COR-L47 (cell line): ENCODE measurements at regions not wholly inside any gene's neighbourhood (a gene's known extent, or its start where the extent isn't known, plus 50 kb on each side); places are given as distances from the start of the nearest gene placed in this dataset.
"Not testable (repeated sequence)": the region's sequence is repeated elsewhere in the genome, so short reads cannot be mapped to it uniquely, and the experiment has no call there.

Experiments
- DNase-seq: peaks from one replicate; lab custom pipeline; 2025; lab: John Stamatoyannopoulos, UW

DNA sequence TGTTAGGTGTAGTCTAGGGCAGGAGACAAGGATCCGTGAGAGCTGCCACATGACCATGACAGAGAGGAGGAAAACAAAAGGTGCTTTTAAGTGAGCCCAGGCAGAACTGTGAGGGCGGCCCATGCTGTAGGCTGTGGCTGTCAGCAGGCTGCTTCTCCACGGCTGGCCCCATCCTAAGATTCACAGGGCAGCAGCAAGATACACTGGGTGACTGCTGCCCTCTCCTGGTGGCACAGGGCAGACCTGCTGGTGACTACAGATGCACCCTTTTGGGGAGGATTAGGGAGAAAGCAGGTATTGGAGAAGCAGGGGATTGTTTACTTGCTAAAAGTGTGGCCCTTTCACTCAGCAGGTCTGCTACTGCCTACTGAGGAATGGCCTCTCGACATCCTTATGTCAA lies 112.2 kb upstream of the CCZ1B start:
- not testable (repeated sequence) for DNase-seq

GRCh38 chr7:6939126-6939525 lies 113.1 kb upstream of the CCZ1B start:
- DNase-seq: not testable (repeated sequence)

DNA sequence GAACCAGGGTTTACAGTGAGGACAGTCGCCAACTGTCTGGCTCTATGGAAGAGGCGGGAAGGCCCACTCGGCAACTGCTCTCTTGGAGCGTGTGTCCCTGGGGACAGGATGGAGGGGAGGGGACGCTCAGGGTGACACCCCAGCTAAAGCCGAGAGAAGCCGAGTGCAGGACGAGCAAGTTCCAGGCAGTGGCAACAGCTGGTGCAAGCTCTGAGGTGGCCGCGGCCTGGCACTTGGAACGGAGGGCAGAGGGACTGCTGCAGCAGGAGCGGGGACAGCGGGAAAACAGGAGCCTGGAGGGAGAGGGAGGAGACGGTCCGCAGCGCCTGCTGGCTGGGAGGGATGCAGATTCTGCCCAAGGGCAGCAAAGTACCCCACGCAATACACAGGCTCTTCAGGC lies 113.8 kb upstream of the CCZ1B start:
- not testable (repeated sequence) for DNase-seq

- DNase-seq: not testable (repeated sequence)
Measured at GRCh38 chr7:6946873-6947272, 120.8 kb upstream of the CCZ1B start.

- not testable (repeated sequence) for DNase-seq
Measured at GRCh38 chr7:6950231-6950630, 124.2 kb upstream of the CCZ1B start.

DNA sequence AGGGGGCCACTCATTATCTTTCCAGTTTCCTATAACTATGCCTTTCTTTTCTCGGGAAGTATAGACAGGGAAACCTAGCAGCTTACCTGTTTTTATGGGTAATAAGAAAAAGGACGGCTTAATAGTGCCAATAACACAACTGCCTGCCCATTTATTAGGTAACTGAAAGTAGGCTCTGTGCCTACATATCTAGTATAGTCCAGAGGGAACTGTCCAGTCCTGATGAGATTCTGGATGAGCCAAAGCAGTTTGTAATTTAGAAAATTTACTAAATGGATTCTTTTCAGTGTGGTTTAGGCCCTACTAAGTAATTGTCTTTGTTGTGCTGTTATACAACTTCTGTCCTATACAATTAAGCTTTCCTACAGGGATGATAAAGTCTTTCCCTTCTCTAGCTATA lies 125.5 kb upstream of the CCZ1B start:
- DNase-seq: not testable (repeated sequence)

- DNase-seq: not testable (repeated sequence)
Measured at GRCh38 chr7:6953138-6953797, 127.2 kb upstream of the CCZ1B start.

- DNase-seq: not testable (repeated sequence)
Measured at GRCh38 chr7:6953798-6954181, 127.7 kb upstream of the CCZ1B start.

- DNase-seq: not testable (repeated sequence)
Measured at GRCh38 chr7:6955385-6955784, 129.3 kb upstream of the CCZ1B start.

DNA sequence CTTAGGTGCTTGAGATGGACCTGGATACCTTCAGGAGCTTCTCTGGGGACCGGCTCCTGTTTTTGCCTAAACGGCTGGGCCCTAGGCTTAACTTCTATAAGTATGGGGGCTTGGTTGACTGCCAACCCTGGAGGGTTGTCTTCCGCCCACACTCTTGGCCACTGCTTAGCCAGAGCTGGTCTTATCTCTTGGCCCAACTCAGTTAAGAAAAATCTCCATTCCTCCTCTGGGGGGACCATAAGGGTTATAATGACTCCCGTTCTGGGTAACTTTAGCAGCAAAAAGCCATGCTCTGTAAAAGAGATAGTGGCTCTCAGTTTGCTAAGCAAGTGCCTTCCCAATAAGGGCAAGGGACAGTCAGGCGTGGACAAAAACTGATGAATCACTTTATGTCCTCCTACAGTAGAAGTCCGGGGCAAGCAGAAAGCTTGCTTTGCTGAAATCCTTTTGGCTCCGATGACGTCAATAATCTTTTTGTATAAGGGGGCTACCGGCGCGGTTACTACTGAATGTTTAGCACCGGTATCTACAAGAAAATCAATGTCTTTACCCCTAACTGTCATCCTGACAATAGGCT lies 130.0 kb upstream of the CCZ1B start:
- DNase-seq: not testable (repeated sequence)

- not testable (repeated sequence) for DNase-seq
Measured at GRCh38 chr7:6958371-6958770, 132.3 kb upstream of the CCZ1B start.

GRCh38 chr7:6959942-6960341 lies 133.9 kb upstream of the CCZ1B start:
- DNase-seq: not testable (repeated sequence)

DNA sequence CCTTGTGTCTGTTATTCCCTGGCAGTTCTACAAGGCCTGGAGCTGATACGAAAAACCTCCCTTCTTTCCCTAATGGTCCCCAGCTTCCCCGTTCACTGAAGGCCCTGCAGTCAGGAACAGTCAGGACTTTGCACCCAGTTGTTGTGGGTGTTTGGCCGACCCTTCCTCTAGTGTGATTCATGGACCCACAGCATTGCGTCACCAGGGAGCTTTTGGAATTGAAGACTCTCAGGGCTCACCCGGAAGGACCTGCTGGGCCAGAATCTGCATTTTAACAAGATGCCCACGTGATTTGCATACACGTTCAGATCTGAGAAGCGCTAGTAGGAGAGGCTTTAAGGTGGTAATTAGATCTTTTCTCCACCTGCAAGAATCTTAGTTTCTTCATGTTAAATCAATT lies 136.8 kb upstream of the CCZ1B start:
- DNase-seq: not testable (repeated sequence)

DNA sequence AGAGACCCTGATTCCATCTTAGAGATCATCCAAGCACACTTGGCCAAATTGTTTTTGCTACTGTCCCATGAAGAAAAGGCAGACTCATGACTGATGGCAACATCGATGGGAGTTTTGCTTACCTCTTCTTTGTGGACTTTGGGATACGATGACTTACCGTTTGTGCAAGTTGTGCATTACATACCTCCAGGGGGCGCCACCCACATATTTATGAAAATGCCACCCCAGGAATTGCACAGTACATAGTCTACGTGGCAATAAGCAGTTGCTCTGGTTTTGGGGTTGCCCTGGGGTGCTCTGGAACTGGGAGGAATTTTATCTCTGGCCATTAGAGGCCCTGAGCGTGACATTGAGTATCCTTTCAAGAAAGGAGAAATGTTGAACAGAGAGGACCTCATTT lies 139.0 kb upstream of the CCZ1B start:
- not testable (repeated sequence) for DNase-seq

GRCh38 chr7:6970180-6970579 lies 144.1 kb upstream of the CCZ1B start:
- not testable (repeated sequence) for DNase-seq

DNA sequence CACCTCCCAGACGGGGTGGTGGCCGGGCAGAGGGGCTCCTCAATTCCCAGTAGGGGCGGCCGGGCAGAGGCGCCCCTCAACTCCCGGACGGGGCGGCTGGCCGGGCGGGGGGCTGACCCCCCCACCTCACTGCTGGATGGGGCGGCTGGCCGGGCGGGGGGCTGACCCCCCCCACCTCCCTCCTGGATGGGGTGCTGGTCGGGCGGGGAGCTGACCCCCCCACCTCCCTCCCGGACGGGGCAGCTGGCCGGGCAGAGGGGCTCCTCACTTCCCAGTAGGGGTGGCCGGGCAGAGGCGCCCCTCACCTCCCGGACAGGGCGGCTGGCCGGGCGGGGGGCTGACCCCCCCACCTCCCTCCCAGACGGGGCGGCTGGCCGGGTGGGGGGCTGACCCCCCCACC lies 148.8 kb upstream of the CCZ1B start:
- not testable (repeated sequence) for DNase-seq

DNA sequence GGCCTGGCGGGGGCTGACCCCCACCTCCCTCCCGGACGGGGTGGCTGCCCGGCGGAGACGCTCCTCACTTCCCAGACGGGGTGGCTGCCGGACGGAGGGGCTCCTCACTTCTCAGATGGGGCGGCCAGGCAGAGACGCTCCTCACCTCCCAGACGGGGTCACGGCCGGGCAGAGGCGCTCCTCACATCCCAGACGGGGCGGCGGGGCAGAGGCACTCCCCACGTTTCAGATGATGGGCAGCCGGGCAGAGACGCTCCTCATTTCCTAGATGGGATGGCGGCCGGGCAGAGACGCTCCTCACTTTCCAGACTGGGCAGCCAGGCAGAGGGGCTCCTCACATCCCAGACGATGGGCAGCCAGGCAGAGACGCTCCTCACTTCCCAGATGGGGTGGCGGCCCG lies 149.3 kb upstream of the CCZ1B start:
- DNase-seq: not testable (repeated sequence)

DNA sequence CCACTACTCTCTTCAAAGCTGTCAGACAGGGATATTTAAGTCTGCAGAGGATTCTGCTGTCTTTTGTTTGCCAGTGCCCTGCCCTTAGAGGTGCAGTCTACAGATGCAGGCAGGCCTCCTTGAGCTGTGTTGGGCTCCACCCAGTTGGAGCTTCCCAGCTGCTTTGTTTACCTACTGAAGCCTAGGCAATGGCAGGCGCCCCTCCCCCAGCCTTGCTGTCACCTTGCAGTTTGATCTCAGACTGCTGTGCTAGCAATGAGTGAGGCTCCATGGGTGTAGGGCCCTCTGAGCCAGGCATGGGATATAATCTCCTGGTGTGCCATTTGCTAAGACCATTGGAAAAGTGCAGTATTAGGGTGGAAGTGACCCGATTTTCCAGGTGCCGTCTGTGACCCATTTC lies 151.3 kb upstream of the CCZ1B start:
- not testable (repeated sequence) for DNase-seq

DNA sequence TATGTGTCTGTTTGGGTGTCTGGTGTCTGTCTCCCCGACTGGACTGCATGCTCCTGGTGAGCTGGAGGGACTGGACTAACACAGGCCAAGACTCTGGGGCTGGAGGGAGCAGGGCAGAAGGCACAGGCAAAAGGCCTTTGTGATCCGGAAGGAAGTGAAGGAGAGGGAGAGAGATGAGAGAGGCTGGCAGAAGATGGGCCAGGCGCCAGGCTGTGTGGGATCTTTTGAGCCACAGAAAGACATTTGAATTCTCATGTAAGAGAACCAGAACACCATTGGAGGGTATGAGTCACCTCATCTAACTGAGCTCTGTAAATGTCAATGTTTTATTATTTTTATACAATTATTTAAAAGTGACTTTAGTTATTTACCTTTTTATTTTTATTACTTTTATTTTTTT lies 152.3 kb upstream of the CCZ1B start:
- not testable (repeated sequence) for DNase-seq

DNA sequence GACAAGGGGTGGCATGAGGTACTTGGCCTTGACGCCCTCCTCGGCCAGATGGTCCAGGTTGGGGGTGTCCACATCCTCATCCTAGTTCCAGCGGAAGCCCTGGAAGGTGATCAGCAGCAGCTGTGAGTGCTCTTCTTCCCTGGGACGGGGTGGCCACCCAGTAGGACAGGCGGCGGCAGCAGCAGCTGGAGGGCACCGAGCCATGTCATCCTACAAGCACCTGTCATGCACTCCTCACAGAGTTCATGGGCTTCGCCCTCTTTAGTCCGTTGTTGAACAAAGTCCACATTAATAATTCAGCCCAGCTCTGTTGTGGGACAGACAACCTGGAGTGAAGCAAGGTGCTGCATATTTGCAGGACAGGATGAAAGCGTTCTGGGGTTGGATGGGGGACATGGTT lies 153.4 kb upstream of the CCZ1B start:
- DNase-seq: not testable (repeated sequence)

GRCh38 chr7:6982375-6982774 lies 156.3 kb upstream of the CCZ1B start:
- not testable (repeated sequence) for DNase-seq

- DNase-seq: not testable (repeated sequence)
Measured at GRCh38 chr7:6986892-6987291, 160.8 kb upstream of the CCZ1B start.

DNA sequence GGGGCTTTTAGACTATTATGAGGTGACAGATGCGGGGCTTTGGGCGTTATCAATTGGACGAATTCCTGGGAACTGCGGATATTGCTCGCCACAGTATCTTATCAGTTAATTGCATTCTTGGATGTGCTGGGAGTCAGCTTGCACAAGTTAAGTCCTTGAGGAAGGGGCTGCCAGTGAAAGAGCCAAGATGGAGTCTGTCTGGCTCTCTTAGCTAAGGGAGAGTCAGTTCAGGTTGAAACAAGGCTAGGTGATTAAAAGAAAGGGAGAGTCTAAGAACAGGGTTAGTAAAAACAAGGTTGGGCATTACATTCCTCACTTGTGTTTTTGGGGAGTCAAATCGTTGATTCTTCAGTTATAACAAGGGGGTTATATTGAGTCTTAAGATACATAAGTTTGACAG lies 162.5 kb upstream of the CCZ1B start:
- DNase-seq: not testable (repeated sequence)

GRCh38 chr7:6989968-6990367 lies 163.9 kb upstream of the CCZ1B start:
- DNase-seq: not testable (repeated sequence)
